HFFc6 (cell line): ENCODE measurements at regions not wholly inside any gene's neighbourhood (a gene's known extent, or its start where the extent isn't known, plus 50 kb on each side); places are given as distances from the start of the nearest gene placed in this dataset.

Experiments used
- DNase-seq: peaks from one replicate; pipeline ENCODE4 v3.0.0-alpha.2; 2018
- H3K27ac Mint-ChIP-seq: 2 replicates; pipeline ENCODE4 v1.8.0; 2020; ENCODE audit warnings: mild to moderate bottlenecking, mixed read lengths
- H3K27me3 Mint-ChIP-seq: 2 replicates; pipeline ENCODE4 v1.8.0; 2021; ENCODE audit warnings: mild to moderate bottlenecking, moderate library complexity, mixed read lengths; ENCODE audit not compliant: insufficient read depth
- H3K36me3 Mint-ChIP-seq: 2 replicates; pipeline ENCODE4 v1.8.0; 2021; ENCODE audit warnings: low read depth, mixed read lengths
- H3K4me1 Mint-ChIP-seq: 2 replicates; pipeline ENCODE4 v1.8.0; 2020; ENCODE audit warnings: low read depth, mixed read lengths
- H3K4me3 Mint-ChIP-seq: 2 replicates; pipeline ENCODE4 v1.8.0; 2020; ENCODE audit warnings: mild to moderate bottlenecking, moderate library complexity, mixed read lengths
- H3K9me3 Mint-ChIP-seq: 2 replicates; pipeline ENCODE4 v1.8.0; 2020; ENCODE audit warnings: mild to moderate bottlenecking, mixed read lengths
- TF ChIP-seq, protein P1 (sequence below): fragments of 200-600 bp; sonication (generic); IDR thresholded peaks from 2 replicates; pipeline ENCODE4 v1.5.0; 2021; ENCODE audit warnings: antibody characterized with exemption, mild to moderate bottlenecking

DNA sequence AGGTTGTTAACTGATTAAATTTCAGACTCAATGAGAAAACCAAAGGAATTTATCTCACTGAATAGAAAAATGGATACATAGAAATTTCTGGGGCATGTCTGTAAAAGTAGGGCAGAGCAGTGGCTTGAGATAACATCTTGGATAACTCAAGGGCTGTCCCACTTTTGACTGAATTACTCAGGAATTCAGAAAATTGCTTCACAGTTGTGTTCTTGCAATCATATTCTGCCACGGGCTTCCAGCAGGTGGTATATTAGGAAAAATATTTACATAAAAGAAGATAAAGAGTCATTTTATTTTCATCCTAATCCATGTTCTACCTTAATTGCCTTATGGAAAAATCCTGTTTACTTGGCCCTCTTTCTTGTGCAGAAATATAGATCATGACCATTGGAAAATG, 156.4 kb upstream of the AKIRIN2 start:
- Mint-ChIP-seq H3K27me3 (peaks cover 11% of the 10 kb centered on the region), H3K4me3 (no peak overlapping the region), H3K4me1 (no peaks in the 10 kb centered on the region), H3K27ac (no peak overlapping the region), H3K36me3 (no peaks in the 10 kb centered on the region), H3K9me3 (no peaks in the 10 kb centered on the region; the same call in 1 of the 2 replicates)
- DNase-seq: no peak
- TF ChIP-seq, protein P1, sequence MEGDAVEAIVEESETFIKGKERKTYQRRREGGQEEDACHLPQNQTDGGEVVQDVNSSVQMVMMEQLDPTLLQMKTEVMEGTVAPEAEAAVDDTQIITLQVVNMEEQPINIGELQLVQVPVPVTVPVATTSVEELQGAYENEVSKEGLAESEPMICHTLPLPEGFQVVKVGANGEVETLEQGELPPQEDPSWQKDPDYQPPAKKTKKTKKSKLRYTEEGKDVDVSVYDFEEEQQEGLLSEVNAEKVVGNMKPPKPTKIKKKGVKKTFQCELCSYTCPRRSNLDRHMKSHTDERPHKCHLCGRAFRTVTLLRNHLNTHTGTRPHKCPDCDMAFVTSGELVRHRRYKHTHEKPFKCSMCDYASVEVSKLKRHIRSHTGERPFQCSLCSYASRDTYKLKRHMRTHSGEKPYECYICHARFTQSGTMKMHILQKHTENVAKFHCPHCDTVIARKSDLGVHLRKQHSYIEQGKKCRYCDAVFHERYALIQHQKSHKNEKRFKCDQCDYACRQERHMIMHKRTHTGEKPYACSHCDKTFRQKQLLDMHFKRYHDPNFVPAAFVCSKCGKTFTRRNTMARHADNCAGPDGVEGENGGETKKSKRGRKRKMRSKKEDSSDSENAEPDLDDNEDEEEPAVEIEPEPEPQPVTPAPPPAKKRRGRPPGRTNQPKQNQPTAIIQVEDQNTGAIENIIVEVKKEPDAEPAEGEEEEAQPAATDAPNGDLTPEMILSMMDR: no peak

DNA sequence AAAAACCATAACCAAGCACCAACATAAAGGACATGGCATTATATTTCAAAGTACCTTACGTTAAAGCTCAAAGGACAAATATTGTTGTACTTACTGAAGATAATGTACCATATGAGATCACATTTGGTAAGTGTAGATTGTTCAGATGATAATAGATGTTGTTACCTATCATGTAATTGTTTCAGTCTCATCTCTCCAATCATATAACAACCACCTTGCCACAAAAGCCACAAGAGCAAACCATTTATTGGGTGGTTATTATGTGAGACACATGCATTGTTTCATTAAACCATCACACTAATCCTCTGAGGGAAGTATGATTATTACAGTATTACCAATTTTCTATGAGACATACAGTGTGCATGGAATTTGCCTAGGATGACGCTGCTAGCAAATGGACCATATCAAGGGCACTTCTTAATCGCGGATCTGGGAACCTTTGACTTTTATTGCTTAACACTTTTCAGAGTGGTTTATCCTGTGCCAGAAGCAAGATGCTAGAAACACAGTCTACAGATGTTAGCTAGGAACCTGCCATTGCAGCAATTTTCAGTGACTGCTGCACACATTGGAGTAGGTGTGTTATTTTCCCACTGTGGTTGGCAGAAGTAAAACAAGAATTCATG, 149.8 kb upstream of the AKIRIN2 start:
- H3K27ac Mint-ChIP-seq: no peak overlapping the region

DNA sequence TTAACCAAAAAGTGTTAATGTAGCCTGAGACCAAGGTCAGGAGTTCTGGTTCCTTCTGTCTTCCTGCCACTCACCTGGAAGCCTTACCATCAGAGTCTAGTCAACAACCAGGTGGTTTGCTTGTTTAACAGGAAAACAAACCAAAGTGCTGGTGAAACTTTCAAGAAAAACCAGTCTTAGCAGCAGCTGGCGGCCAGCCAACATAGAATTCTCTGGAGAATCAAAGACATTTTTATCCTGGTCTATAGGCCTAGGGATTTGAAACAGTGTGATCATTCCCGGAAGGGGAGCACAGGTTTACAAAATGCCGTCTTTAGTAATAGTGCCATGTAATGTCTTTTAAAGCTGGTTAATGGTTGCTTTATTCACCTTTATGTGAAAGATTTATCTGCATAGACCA, 146.6 kb upstream of the AKIRIN2 start:
- H3K36me3 Mint-ChIP-seq: no peaks in the 10 kb centered on the region
- H3K4me3 Mint-ChIP-seq: no peak overlapping the region
- TF ChIP-seq, protein P1: no peak
- no peaks in the 10 kb centered on the region for H3K4me1 Mint-ChIP-seq
- H3K27ac Mint-ChIP-seq: no peak overlapping the region
- peaks cover 3% of the 10 kb centered on the region; the same call in 1 of the 2 replicates for H3K27me3 Mint-ChIP-seq
- no peaks in the 10 kb centered on the region for H3K9me3 Mint-ChIP-seq
- no peak for DNase-seq

More for the DNA sequence above, 149.8 kb upstream of the AKIRIN2 start:
- no peaks in the 10 kb centered on the region for H3K9me3 Mint-ChIP-seq
- no peak for DNase-seq
- no peaks in the 10 kb centered on the region for H3K4me1 Mint-ChIP-seq
- H3K27me3 Mint-ChIP-seq: peaks cover 6% of the 10 kb centered on the region; the same call in 1 of the 2 replicates
- H3K4me3 Mint-ChIP-seq: no peak overlapping the region
- H3K36me3 Mint-ChIP-seq: no peaks in the 10 kb centered on the region
- TF ChIP-seq, protein P1: no peak

DNA sequence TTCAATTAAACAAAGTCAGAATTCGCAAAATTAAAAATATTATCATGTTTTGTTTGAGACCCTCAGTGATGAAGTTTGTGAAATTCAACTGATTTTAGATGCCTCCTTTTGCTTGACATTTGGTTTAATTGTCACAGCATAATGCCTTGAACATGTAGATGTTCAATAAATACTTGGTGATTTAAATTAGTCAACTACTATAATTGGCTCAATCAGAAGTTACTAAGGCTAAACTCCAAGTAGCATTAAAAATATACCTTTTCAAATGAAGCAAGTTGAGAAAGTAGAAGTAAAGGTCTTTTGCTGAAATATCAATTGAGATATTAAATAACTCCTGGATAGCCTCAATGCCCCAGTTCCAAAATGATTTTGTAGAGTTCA, 145.8 kb upstream of the AKIRIN2 start:
- no peaks in the 10 kb centered on the region for H3K4me1 Mint-ChIP-seq
- no peak for DNase-seq
- no peak overlapping the region for H3K4me3 Mint-ChIP-seq
- no peaks in the 10 kb centered on the region for H3K9me3 Mint-ChIP-seq
- TF ChIP-seq, protein P1: no peak
- H3K27me3 Mint-ChIP-seq: peaks cover 3% of the 10 kb centered on the region; the same call in 1 of the 2 replicates
- no peaks in the 10 kb centered on the region for H3K36me3 Mint-ChIP-seq
- no peak overlapping the region for H3K27ac Mint-ChIP-seq

DNA sequence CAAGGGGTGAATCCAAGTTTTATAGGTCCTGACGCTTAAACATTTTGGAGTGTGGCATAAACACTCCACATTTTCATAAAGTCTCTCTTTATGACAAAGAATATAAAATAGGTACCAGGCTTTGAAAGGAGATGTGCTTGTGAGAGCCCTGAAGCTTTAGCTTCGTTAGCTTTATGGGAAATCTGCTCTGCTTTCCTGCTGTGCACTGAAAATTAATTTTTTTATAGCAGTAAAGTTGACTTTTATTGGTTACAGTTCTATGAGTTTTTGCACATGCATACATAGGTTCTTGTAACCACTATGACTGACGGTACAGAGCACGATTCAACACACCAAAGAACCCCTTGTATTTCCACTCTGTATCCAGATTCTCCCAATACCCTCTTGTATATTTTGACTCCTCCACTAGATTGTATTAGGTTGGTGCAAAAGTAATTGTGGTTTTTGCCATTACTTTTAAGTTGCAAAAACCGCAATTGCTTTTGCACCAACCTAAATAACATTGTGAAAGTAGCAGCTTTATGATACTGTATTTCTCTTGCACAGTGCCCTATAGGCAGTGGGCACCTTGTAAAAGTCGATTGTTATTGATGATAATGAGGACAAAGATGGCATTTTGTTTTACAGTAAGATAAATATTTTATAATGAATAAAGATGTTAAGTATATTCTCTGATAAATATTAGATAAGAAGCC, 145.2 kb upstream of the AKIRIN2 start:
- TF ChIP-seq, protein P1: no peak
- no peaks in the 10 kb centered on the region for H3K9me3 Mint-ChIP-seq
- peaks cover 3% of the 10 kb centered on the region; the same call in 1 of the 2 replicates for H3K27me3 Mint-ChIP-seq
- H3K27ac Mint-ChIP-seq: no peak overlapping the region
- no peaks in the 10 kb centered on the region for H3K4me1 Mint-ChIP-seq
- DNase-seq: no peak
- no peak overlapping the region for H3K4me3 Mint-ChIP-seq
- no peaks in the 10 kb centered on the region for H3K36me3 Mint-ChIP-seq
